Lung microvascular endothelial cell (primary cell): ENCODE measurements at regions not wholly inside any gene's neighbourhood (a gene's known extent, or its start where the extent isn't known, plus 50 kb on each side); places are given as distances from the start of the nearest gene placed in this dataset.
"Not testable (repeated sequence)": the region's sequence is repeated elsewhere in the genome, so short reads cannot be mapped to it uniquely, and the experiment has no call there.

ENCODE experiments used
- DNase-seq, 2 donors: peaks; one replicate each; pipeline versions ENCODE4 v3.0.0 to v3.0.0-alpha.2; 2010; ENCODE audit warnings: low read depth in 2 of 2

- DNase-seq = no peak
Observed at GRCh38 chr6:131492932-131493573, 80.0 kb upstream of the ARG1 start.

GRCh38 chr6:131504387-131504786 is 68.6 kb upstream of the ARG1 start:
- DNase-seq = not testable (repeated sequence)

GRCh38 chr6:131510094-131510493 is 62.9 kb upstream of the ARG1 start:
- DNase-seq = no peak

- no peak for DNase-seq
Observed at GRCh38 chr6:131510591-131510990, 62.4 kb upstream of the ARG1 start.

- peak; percentile 58 to 63 for DNase-seq
Observed at GRCh38 chr6:131519670-131520436, 53.2 kb upstream of the ARG1 start.
